HCT116 (cell line): ENCODE measurements at regions not wholly inside any gene's neighbourhood (a gene's known extent, or its start where the extent isn't known, plus 50 kb on each side); places are given as distances from the start of the nearest gene placed in this dataset.

ENCODE experiments used
- ATAC-seq: fragments of 200-7000 bp; cut with Tn5 transposase; 2 replicates; pipeline ENCODE4 v1.9.1; 2020; ENCODE audit warnings: mild to moderate bottlenecking, moderate library complexity
- BruUV-seq: library from RNA; stranded (reverse); fragments of 400-500 nt; replicated peaks from 2 replicates; lab custom pipeline; 2021; lab: Mats Ljungman, UMichigan
- CTCF ChIA-PET: fragments of 300-600 bp; sonication (Branson Sonifier 250); formaldehyde crosslinking; loops from one replicate; lab custom pipeline; 2021; ENCODE audit warnings: antibody characterized with exemption; lab: Charles Lee
- POLR2A ChIA-PET: fragments of 300-600, 350-600 bp; sonication (Branson Sonifier 250); formaldehyde crosslinking; loops from one replicate; lab custom pipeline; 2021; ENCODE audit warnings: antibody characterized with exemption; lab: Charles Lee
- RAD21 ChIA-PET, 2 experiments: fragments of 300-600 bp; sonication (Branson Sonifier 250); formaldehyde crosslinking; loops; one replicate each; lab custom pipeline; 2023; ENCODE audit warnings: low total read pairs in 2 of 2; ENCODE audit not compliant: uncharacterized antibody in 2 of 2, unreplicated experiment in 2 of 2, low non-redundant PET in 1 of 2; lab: Charles Lee
- DNase-seq: peaks from one replicate; pipeline ENCODE4 v3.0.0-alpha.2; 2010; ENCODE audit warnings: low read depth, low spot score
- H2AFZ ChIP-seq: fragments of 200-600 bp; shearing (Covaris generic), sonication (generic); 2 replicates; pipeline ENCODE4 v1.6.1; 2017; ENCODE audit warnings: low read depth, mixed run types, mixed read lengths, antibody characterized with exemption, low read length; ENCODE audit not compliant: poor library complexity, severe bottlenecking
- H3K27ac ChIP-seq: 2 replicates; pipeline ENCODE4 v1.5.1; 2012; ENCODE audit warnings: low read depth, low read length
- H3K27me3 ChIP-seq: fragments of 200-600 bp; sonication (generic); 2 replicates; pipeline ENCODE4 v1.6.1; 2016; ENCODE audit warnings: mixed run types, low read length, mixed read lengths; ENCODE audit not compliant: insufficient read depth
- H3K36me3 ChIP-seq, 2 experiments: fragments of 200-500 bp in 1 of 2; fragments of 200-600 bp in 1 of 2; sonication (Bioruptor generic) in 1 of 2; sonication (generic) in 1 of 2; 2 replicates each; pipeline versions ENCODE4 v1.5.1 to v1.6.1; 2014 to 2016; ENCODE audit warnings: low read length in 2 of 2, inconsistent platforms in 1 of 2, mixed read lengths in 1 of 2, mixed run types in 1 of 2; ENCODE audit not compliant: insufficient read depth in 2 of 2, control insufficient read depth in 1 of 2
- H3K4me1 ChIP-seq, 2 experiments: fragments of 200-600 bp in 1 of 2; sonication (generic) in 1 of 2; 2 replicates each; pipeline versions ENCODE4 v1.5.1 to v1.6.1; 2012 to 2017; ENCODE audit warnings: low read length in 2 of 2, inconsistent platforms in 1 of 2, mild to moderate bottlenecking in 1 of 2, mixed read lengths in 1 of 2, mixed run types in 1 of 2, moderate library complexity in 1 of 2; ENCODE audit not compliant: insufficient read depth in 2 of 2, control insufficient read depth in 1 of 2
- H3K4me2 ChIP-seq: fragments of 200-600 bp; sonication (generic); 2 replicates; pipeline ENCODE4 v1.6.1; 2017; ENCODE audit warnings: mixed run types, low read length, mixed read lengths
- H3K4me3 ChIP-seq, 2 experiments: fragments of 200-600 bp in 1 of 2; sonication (generic) in 1 of 2; replicated peaks in 1 of 2; 2 replicates each; pipeline ENCODE4 v1.5.1; 2011 to 2016; ENCODE audit warnings: low read length in 2 of 2, control low read depth in 1 of 2, low read depth in 1 of 2, mild to moderate bottlenecking in 1 of 2, mixed read lengths in 1 of 2, mixed run types in 1 of 2
- H3K79me2 ChIP-seq: fragments of 200-600 bp; sonication (generic); 2 replicates; pipeline ENCODE4 v1.6.1; 2017; ENCODE audit warnings: mild to moderate bottlenecking, mixed run types, low read length, moderate library complexity, mixed read lengths; ENCODE audit not compliant: insufficient read depth
- H3K9ac ChIP-seq: fragments of 200-600 bp; sonication (generic); 2 replicates; pipeline ENCODE4 v1.6.1; 2016; ENCODE audit warnings: low read length, mixed read lengths
- H3K9me2 ChIP-seq: fragments of 200-600 bp; sonication (generic), shearing (Covaris generic); 2 replicates; pipeline ENCODE4 v1.6.1; 2017; ENCODE audit warnings: mixed run types, mild to moderate bottlenecking, moderate library complexity; ENCODE audit not compliant: insufficient read depth
- H3K9me3 ChIP-seq, 2 experiments: fragments of 200-500 bp in 1 of 2; fragments of 200-600 bp in 1 of 2; sonication (Bioruptor generic) in 1 of 2; sonication (generic) in 1 of 2; 2 replicates each; pipeline ENCODE4 v1.6.1; 2014 to 2017; ENCODE audit warnings: low read length in 2 of 2, mixed read lengths in 2 of 2, inconsistent platforms in 1 of 2, low read depth in 1 of 2, mild to moderate bottlenecking in 1 of 2, mixed run types in 1 of 2, moderate library complexity in 1 of 2; ENCODE audit not compliant: control insufficient read depth in 1 of 2, insufficient read depth in 1 of 2
- H4K20me1 ChIP-seq: fragments of 200-600 bp; sonication (generic), shearing (Covaris generic); 2 replicates; pipeline ENCODE4 v1.6.1; 2017; ENCODE audit warnings: mixed run types, mild to moderate bottlenecking, moderate library complexity; ENCODE audit not compliant: insufficient read depth
- ATF3 ChIP-seq: IDR thresholded peaks from 2 replicates; pipeline ENCODE4 v1.6.1; 2012
- CBX3 ChIP-seq: IDR thresholded peaks from 2 replicates; pipeline ENCODE4 v1.6.1; 2012; ENCODE audit warnings: low read depth
- CEBPB ChIP-seq: IDR thresholded peaks from 2 replicates; pipeline ENCODE4 v1.6.1; 2012; ENCODE audit warnings: low read depth
- CTCF ChIP-seq, 3 experiments: fragments of 200-600 bp in 1 of 3; sonication (generic) in 1 of 3; IDR thresholded peaks in 2 of 3; conservative IDR thresholded peaks in 1 of 3; 2 replicates each; pipeline ENCODE4 v1.5.1; 2012 to 2017; ENCODE audit warnings: low read depth in 2 of 3, low read length in 2 of 3, antibody characterized with exemption in 1 of 3, borderline replicate concordance in 1 of 3, control low read depth in 1 of 3, mild to moderate bottlenecking in 1 of 3, mixed read lengths in 1 of 3, mixed run types in 1 of 3, moderate library complexity in 1 of 3; ENCODE audit not compliant: insufficient read depth in 1 of 3
- EGR1 ChIP-seq: IDR thresholded peaks from 2 replicates; pipeline ENCODE4 v1.6.1; 2012; ENCODE audit warnings: low read depth
- ELF1 ChIP-seq: IDR thresholded peaks from 2 replicates; pipeline ENCODE4 v1.6.1; 2012; ENCODE audit warnings: low read depth, borderline replicate concordance
- EZH2 ChIP-seq: fragments of 200-600 bp; sonication (generic); IDR thresholded peaks from 2 replicates; pipeline ENCODE4 v1.6.1; 2017; ENCODE audit warnings: antibody characterized with exemption, mixed run types
- EZH2phosphoT487 ChIP-seq: fragments of 200-600 bp; IDR thresholded peaks from 2 replicates; pipeline ENCODE4 v1.6.1; 2018; ENCODE audit warnings: antibody characterized with exemption, borderline replicate concordance
- POLR2A ChIP-seq: IDR thresholded peaks from 2 replicates; pipeline ENCODE4 v1.7.0; 2011; ENCODE audit warnings: borderline replicate concordance; ENCODE audit not compliant: insufficient read depth, insufficient read length; ENCODE audit errors: extremely low read depth
- POLR2AphosphoS5 ChIP-seq: IDR thresholded peaks from 2 replicates; pipeline ENCODE4 v1.6.1; 2011; ENCODE audit warnings: mild to moderate bottlenecking, low read depth, low read length, moderate library complexity
- RAD21 ChIP-seq: IDR thresholded peaks from 2 replicates; pipeline ENCODE4 v1.6.1; 2012; ENCODE audit warnings: low read depth, mild to moderate bottlenecking
- SP1 ChIP-seq: IDR thresholded peaks from 2 replicates; pipeline ENCODE4 v1.6.1; 2012; ENCODE audit warnings: low read depth
- ZBTB33 ChIP-seq: IDR thresholded peaks from 2 replicates; pipeline ENCODE4 v1.6.1; 2011; ENCODE audit warnings: mild to moderate bottlenecking, low read length, moderate library complexity; ENCODE audit not compliant: insufficient replicate concordance; ENCODE audit errors: extremely low read depth
- ZFX ChIP-seq: fragments of 450-650 bp; IDR thresholded peaks from 2 replicates; pipeline ENCODE4 v1.6.1; 2017
- ZNF274 ChIP-seq: fragments of 200-500 bp; sonication (Bioruptor generic); IDR thresholded peaks from 2 replicates; pipeline ENCODE4 v1.6.1; 2014; ENCODE audit warnings: mild to moderate bottlenecking, low read depth, low read length, inconsistent platforms
- intact Hi-C: fragments of 100-400 bp; cut with micrococcal nuclease; formaldehyde crosslinking; loops from 2 replicates; pipeline ENCODE4 v1.10.0; 2022

GRCh38 chr12:107248187-107248586 lies 154.8 kb upstream of the CRY1 start:
- Histone ChIP-seq H4K20me1 (no peaks in the 10 kb centered on the region), H3K9ac (no peak overlapping the region), H3K79me2 (no peaks in the 10 kb centered on the region), H3K9me3 (no peaks in the 10 kb centered on the region), H3K36me3 (no peaks in the 10 kb centered on the region), H3K27me3 (peaks cover 10% of the 10 kb centered on the region; the same call in 1 of the 2 replicates), H3K9me2 (no peaks in the 10 kb centered on the region), H3K4me1 (no peaks in the 10 kb centered on the region), H2AFZ (no peak overlapping the region), H3K4me3 (no peak overlapping the region), H3K27ac (no peak overlapping the region), H3K4me2 (no peak overlapping the region)
- intact Hi-C loops, result no loop called here
- BruUV-seq, result no TSS peak
- ChIA-PET POLR2A (no interaction called here), RAD21 (no interaction called here), CTCF (no interaction called here)
- DNase-seq, result no peak
- TF ChIP-seq ELF1 (no peak), EGR1 (no peak), SP1 (no peak), CEBPB (no peak), POLR2AphosphoS5 (no peak), POLR2A (no peak), ZFX (no peak), EZH2 (no peak), EZH2phosphoT487 (no peak), ZBTB33 (no peak)
- ATAC-seq, result no peak

- no peaks in the 10 kb centered on the region for H3K4me1 ChIP-seq
- intact Hi-C loops, result no loop called here
- no TSS peak for BruUV-seq
- no peak overlapping the region for H3K9ac ChIP-seq
- no peak overlapping the region for H3K4me3 ChIP-seq
- ChIA-PET CTCF (no interaction called here), RAD21 (no interaction called here), POLR2A (no interaction called here)
- H3K4me2 ChIP-seq, result no peak overlapping the region
- H3K9me3 ChIP-seq, result no peaks in the 10 kb centered on the region
- no peak overlapping the region for H2AFZ ChIP-seq
- ATAC-seq, result no peak
- H3K27ac ChIP-seq, result no peak overlapping the region
- no peaks in the 10 kb centered on the region for H3K36me3 ChIP-seq
- H3K79me2 ChIP-seq, result no peaks in the 10 kb centered on the region
- DNase-seq, result no peak
- H3K27me3 ChIP-seq, result 0 out of 2 replicates have a peak, but pooled peaks cover 6% of the 10 kb centered on the region
- no peaks in the 10 kb centered on the region for H4K20me1 ChIP-seq
- no peaks in the 10 kb centered on the region for H3K9me2 ChIP-seq
- TF ChIP-seq CEBPB (no peak), EZH2 (no peak), ELF1 (no peak), ATF3 (no peak), POLR2A (no peak), CTCF (IDR thresholded peaks at IDR 0.05 in 2 of 3, conservative IDR thresholded peaks at IDR 0.05 in 1 of 3; ENCODE audit: borderline replicate concordance in 1 of 3, insufficient read depth in 1 of 3, low read depth in 2 of 3, low read length in 2 of 3) (no peak), RAD21 (no peak), ZNF274 (no peak), ZBTB33 (no peak), CBX3 (no peak)
Observed at GRCh38 chr12:107251288-107251687, 157.9 kb upstream of the CRY1 start.
